Muscle of leg (tissue), 3 donors: ENCODE measurements at regions not wholly inside any gene's neighbourhood (a gene's known extent, or its start where the extent isn't known, plus 50 kb on each side); places are given as distances from the start of the nearest gene placed in this dataset.
"Not testable (repeated sequence)": the region's sequence is repeated elsewhere in the genome, so short reads cannot be mapped to it uniquely, and the experiment has no call there.

ENCODE experiments used
- DNase-seq: peaks from one replicate; pipeline ENCODE4 v3.0.0; 2013
- H3K27ac ChIP-seq: one replicate; pipeline ENCODE4 v1.5.1; 2013; ENCODE audit warnings: mild to moderate bottlenecking, low read length, control low read depth
- H3K27me3 ChIP-seq: one replicate; pipeline ENCODE4 v1.6.1; 2013; ENCODE audit warnings: low read length; ENCODE audit not compliant: control insufficient read depth, insufficient read depth
- H3K36me3 ChIP-seq: one replicate; pipeline ENCODE4 v1.6.1; 2013; ENCODE audit warnings: low read length; ENCODE audit not compliant: control insufficient read depth, insufficient read depth
- H3K4me1 ChIP-seq: one replicate; pipeline ENCODE4 v1.6.1; 2013; ENCODE audit warnings: low read length; ENCODE audit not compliant: control insufficient read depth, insufficient read depth
- H3K4me3 ChIP-seq: one replicate; pipeline ENCODE4 v1.5.1; 2013; ENCODE audit warnings: low read length, control low read depth
- H3K9me3 ChIP-seq: replicated peaks from 2 replicates; pipeline ENCODE4 v1.6.1; 2013; ENCODE audit warnings: low read depth, low read length; ENCODE audit not compliant: control insufficient read depth
- WGBS: methylation state at CpG from one replicate; pipeline ENCODE4 v1.1.5; 2013; ENCODE audit warnings: missing lambda C conversion rate; ENCODE audit not compliant: insufficient coverage; 5-methylcytosine and 5-hydroxymethylcytosine counted together

GRCh38 chr11:90434858-90435257, 212.0 kb upstream of the CHORDC1 start:
- Histone ChIP-seq H3K4me3 (no peak overlapping the region), H3K27me3 (no peaks in the 10 kb centered on the region), H3K36me3 (no peaks in the 10 kb centered on the region), H3K9me3 (no peaks in the 10 kb centered on the region), H3K4me1 (no peaks in the 10 kb centered on the region), H3K27ac (peak overlapping the region; percentile 43)
- DNase-seq: peak; percentile 15

GRCh38 chr11:90428836-90429235, 206.0 kb upstream of the CHORDC1 start:
- Histone ChIP-seq H3K27me3 (no peaks in the 10 kb centered on the region), H3K4me3 (no peak overlapping the region), H3K9me3 (no peaks in the 10 kb centered on the region), H3K27ac (no peak overlapping the region), H3K4me1 (no peaks in the 10 kb centered on the region), H3K36me3 (no peaks in the 10 kb centered on the region)
- DNase-seq: no peak

GRCh38 chr11:90426442-90426841, 203.6 kb upstream of the CHORDC1 start:
- no peaks in the 10 kb centered on the region for H3K36me3 ChIP-seq
- 100% methylated on average over 2 of the region's 5 CpGs for WGBS
- DNase-seq: no peak
- no peak overlapping the region for H3K4me3 ChIP-seq
- no peak overlapping the region for H3K27ac ChIP-seq
- H3K9me3 ChIP-seq: no peaks in the 10 kb centered on the region
- H3K4me1 ChIP-seq: no peaks in the 10 kb centered on the region
- H3K27me3 ChIP-seq: no peaks in the 10 kb centered on the region

- no peaks in the 10 kb centered on the region for H3K27me3 ChIP-seq
- H3K4me3 ChIP-seq: no peak overlapping the region
- H3K4me1 ChIP-seq: no peaks in the 10 kb centered on the region
- no peak overlapping the region for H3K27ac ChIP-seq
- WGBS: no CpG with 5 or more reads among the region's 1 CpG
- no peaks in the 10 kb centered on the region for H3K36me3 ChIP-seq
- no peaks in the 10 kb centered on the region for H3K9me3 ChIP-seq
- peak; percentile 36 for DNase-seq
Observed at GRCh38 chr11:90423378-90423777, 200.5 kb upstream of the CHORDC1 start.

- not testable (repeated sequence) for H3K4me1 ChIP-seq, H3K9me3 ChIP-seq, H3K36me3 ChIP-seq, H3K27me3 ChIP-seq, DNase-seq, H3K4me3 ChIP-seq, H3K27ac ChIP-seq
- WGBS: 66% methylated on average over 2 of the region's 9 CpGs
Observed at GRCh38 chr11:90422787-90423186, 199.9 kb upstream of the CHORDC1 start.

- no peaks in the 10 kb centered on the region for H3K9me3 ChIP-seq
- no peaks in the 10 kb centered on the region for H3K27me3 ChIP-seq
- H3K4me3 ChIP-seq: no peak overlapping the region
- no peak for DNase-seq
- no peaks in the 10 kb centered on the region for H3K4me1 ChIP-seq
- no peak overlapping the region for H3K27ac ChIP-seq
- WGBS: no CpG with 5 or more reads among the region's 2 CpGs
- H3K36me3 ChIP-seq: no peaks in the 10 kb centered on the region
Observed at GRCh38 chr11:90414221-90414620, 191.4 kb upstream of the CHORDC1 start.

GRCh38 chr11:90407350-90407749, 184.5 kb upstream of the CHORDC1 start:
- no peak for DNase-seq
- Histone ChIP-seq H3K27ac (no peak overlapping the region), H3K9me3 (no peaks in the 10 kb centered on the region), H3K27me3 (no peaks in the 10 kb centered on the region), H3K36me3 (no peaks in the 10 kb centered on the region), H3K4me3 (no peak overlapping the region), H3K4me1 (no peaks in the 10 kb centered on the region)

- H3K4me3 ChIP-seq: no peak overlapping the region
Observed at GRCh38 chr11:90392692-90393091, 169.8 kb upstream of the CHORDC1 start.

GRCh38 chr11:90391756-90392155, 168.9 kb upstream of the CHORDC1 start:
- H3K9me3 ChIP-seq: no peaks in the 10 kb centered on the region
- no peaks in the 10 kb centered on the region for H3K4me1 ChIP-seq
- 100% methylated on average over 5 of the region's 7 CpGs for WGBS
- no peak overlapping the region for H3K27ac ChIP-seq
- no peak overlapping the region for H3K4me3 ChIP-seq
- no peak for DNase-seq
- H3K36me3 ChIP-seq: no peaks in the 10 kb centered on the region
- no peaks in the 10 kb centered on the region for H3K27me3 ChIP-seq

More at GRCh38 chr11:90392692-90393091, 169.8 kb upstream of the CHORDC1 start:
- no peaks in the 10 kb centered on the region for H3K36me3 ChIP-seq
- H3K27ac ChIP-seq: no peak overlapping the region
- no peaks in the 10 kb centered on the region for H3K4me1 ChIP-seq
- no CpG with 5 or more reads among the region's 1 CpG for WGBS
- no peaks in the 10 kb centered on the region for H3K9me3 ChIP-seq
- no peaks in the 10 kb centered on the region for H3K27me3 ChIP-seq
- DNase-seq: no peak

- H3K27me3 ChIP-seq: no peaks in the 10 kb centered on the region
- H3K4me1 ChIP-seq: no peaks in the 10 kb centered on the region
- no peak for DNase-seq
- no peaks in the 10 kb centered on the region for H3K9me3 ChIP-seq
- no peak overlapping the region for H3K27ac ChIP-seq
- H3K4me3 ChIP-seq: no peak overlapping the region
- WGBS: 80% methylated on average over 1 of the region's 5 CpGs
- no peaks in the 10 kb centered on the region for H3K36me3 ChIP-seq
Observed at GRCh38 chr11:90380206-90380605, 157.4 kb upstream of the CHORDC1 start.

- H3K9me3 ChIP-seq: no peaks in the 10 kb centered on the region
- no peaks in the 10 kb centered on the region for H3K27me3 ChIP-seq
- no peak for DNase-seq
- no peak overlapping the region for H3K4me3 ChIP-seq
- no CpG with 5 or more reads among the region's 2 CpGs for WGBS
- no peaks in the 10 kb centered on the region for H3K4me1 ChIP-seq
- no peak overlapping the region for H3K27ac ChIP-seq
- no peaks in the 10 kb centered on the region for H3K36me3 ChIP-seq
Observed at GRCh38 chr11:90373971-90374370, 151.1 kb upstream of the CHORDC1 start.
